ENCODE measurements at regions not wholly inside any gene's neighbourhood (a gene's known extent, or its start where the extent isn't known, plus 50 kb on each side); places are given as distances from the start of the nearest gene placed in this dataset.

DNA sequence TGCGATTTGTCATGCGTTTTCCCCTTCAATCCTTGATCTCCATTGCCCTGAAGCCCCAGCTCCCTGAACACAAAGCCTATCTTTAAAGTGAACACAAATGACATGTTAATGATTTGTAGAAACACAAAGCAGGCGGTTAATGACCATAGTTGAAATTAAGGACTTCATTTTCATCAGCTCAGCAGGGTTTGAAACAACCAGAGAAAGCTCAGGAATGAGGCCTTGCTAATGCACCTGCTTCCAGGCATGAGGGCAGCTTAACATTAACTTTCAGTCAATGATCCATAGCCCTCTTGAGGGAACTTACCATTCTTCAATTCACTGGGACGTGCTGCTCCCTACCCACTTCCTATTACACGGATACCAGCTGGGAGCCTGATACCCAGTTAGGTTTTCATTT, 427.2 kb upstream of the CBLB start:
- no peaks in the 10 kb centered on the region for H3K4me1 Mint-ChIP-seq (ENCODE audit: unreplicated experiment)
- no peaks in the 10 kb centered on the region for H3K9me3 Mint-ChIP-seq (ENCODE audit: unreplicated experiment)
- TF ChIP-seq, protein P1, sequence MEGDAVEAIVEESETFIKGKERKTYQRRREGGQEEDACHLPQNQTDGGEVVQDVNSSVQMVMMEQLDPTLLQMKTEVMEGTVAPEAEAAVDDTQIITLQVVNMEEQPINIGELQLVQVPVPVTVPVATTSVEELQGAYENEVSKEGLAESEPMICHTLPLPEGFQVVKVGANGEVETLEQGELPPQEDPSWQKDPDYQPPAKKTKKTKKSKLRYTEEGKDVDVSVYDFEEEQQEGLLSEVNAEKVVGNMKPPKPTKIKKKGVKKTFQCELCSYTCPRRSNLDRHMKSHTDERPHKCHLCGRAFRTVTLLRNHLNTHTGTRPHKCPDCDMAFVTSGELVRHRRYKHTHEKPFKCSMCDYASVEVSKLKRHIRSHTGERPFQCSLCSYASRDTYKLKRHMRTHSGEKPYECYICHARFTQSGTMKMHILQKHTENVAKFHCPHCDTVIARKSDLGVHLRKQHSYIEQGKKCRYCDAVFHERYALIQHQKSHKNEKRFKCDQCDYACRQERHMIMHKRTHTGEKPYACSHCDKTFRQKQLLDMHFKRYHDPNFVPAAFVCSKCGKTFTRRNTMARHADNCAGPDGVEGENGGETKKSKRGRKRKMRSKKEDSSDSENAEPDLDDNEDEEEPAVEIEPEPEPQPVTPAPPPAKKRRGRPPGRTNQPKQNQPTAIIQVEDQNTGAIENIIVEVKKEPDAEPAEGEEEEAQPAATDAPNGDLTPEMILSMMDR (IDR thresholded peaks at IDR 0.05; ENCODE audit: unreplicated experiment), result no peak
- H3K36me3 Mint-ChIP-seq (ENCODE audit: low read depth, unreplicated experiment), result no peaks in the 10 kb centered on the region
- no peak for DNase-seq (ENCODE audit: low spot score)
- H3K4me3 Mint-ChIP-seq (ENCODE audit: unreplicated experiment), result no peak overlapping the region
- no peak overlapping the region for H3K27ac Mint-ChIP-seq (ENCODE audit: unreplicated experiment)
- peaks cover 2% of the 10 kb centered on the region for H3K27me3 Mint-ChIP-seq (ENCODE audit: unreplicated experiment)

DNA sequence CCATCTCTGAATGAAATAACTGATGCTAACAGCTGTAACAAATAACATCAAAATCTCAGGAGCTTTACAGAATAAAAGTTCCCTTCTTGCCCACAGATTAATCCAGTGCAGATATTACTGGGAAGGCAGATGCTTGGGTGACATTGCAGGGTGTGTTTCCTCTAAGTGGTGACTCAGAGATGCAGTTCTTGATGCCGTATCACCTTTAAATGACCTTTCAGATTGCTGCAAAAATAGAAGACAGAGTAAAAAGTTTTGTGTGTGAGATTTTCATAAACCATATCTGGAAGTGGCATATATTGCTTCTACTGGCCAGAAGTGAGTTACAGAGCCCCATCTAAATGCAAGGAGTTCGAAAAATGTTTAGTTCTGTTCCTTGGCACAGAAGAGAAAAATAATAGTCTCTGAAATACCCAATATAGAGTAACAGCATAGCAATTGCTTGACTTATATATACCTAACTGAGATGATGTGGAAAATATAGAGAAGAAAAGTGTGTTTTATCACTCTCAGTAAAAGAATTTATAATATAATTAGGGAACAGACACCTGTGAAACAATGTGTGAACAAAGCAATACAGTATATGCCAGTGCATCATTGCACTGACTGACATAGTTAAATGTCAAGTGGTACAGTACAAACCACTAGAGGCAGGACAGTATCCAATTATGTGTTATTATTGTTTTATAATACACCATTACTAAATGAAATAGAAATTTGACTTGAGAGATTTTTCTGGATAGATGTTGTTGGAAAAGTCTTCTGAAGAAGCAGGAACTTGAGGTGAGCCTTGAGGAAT, 430.7 kb upstream of the CBLB start:
- no peak for DNase-seq (ENCODE audit: low spot score)
- TF ChIP-seq, protein P1 (IDR thresholded peaks at IDR 0.05; ENCODE audit: unreplicated experiment), result no peak
- no peaks in the 10 kb centered on the region for H3K36me3 Mint-ChIP-seq (ENCODE audit: low read depth, unreplicated experiment)
- H3K4me3 Mint-ChIP-seq (ENCODE audit: unreplicated experiment), result no peak overlapping the region
- no peak overlapping the region for H3K27ac Mint-ChIP-seq (ENCODE audit: unreplicated experiment)
- H3K4me1 Mint-ChIP-seq (ENCODE audit: unreplicated experiment), result no peaks in the 10 kb centered on the region
- no peaks in the 10 kb centered on the region for H3K9me3 Mint-ChIP-seq (ENCODE audit: unreplicated experiment)
- peaks cover 2% of the 10 kb centered on the region for H3K27me3 Mint-ChIP-seq (ENCODE audit: unreplicated experiment)

DNA sequence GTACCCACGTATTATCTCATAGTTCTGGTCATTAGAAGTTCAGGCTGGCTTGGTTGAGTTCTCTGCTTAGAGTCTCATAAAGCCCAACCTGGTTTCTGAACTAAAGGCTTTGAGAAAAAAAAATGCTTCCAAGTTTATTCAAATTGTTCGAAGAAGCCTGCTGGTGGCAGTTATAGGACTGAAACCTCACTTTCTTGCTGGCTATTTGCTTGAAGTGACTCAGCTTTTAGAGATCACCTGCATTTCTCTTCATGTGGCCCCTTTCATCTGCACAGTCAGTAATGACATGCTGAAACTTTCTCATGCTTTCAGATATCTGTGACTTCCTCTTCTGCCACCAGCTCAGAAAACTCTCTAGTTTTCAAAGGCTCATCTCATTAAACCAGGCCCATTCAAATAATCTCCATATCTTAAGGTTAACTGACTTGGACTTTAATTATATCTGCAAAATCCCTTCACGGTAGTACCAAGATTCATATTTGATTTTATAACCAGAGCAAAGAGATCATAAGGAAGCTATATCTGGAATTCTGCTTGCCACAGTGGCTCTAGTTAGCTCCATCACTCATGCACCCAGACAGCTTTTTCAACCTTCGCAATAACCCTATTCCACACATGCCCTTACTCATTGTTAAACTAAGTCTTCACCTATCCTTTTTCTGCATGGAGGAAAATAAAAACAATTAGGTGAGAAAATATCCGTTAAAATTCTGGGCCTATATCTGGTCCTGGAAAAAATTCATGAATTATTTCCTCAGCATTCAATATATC, 433.8 kb upstream of the CBLB start:
- Mint-ChIP-seq H3K4me3 (ENCODE audit: unreplicated experiment) (no peak overlapping the region), H3K27me3 (ENCODE audit: unreplicated experiment) (peaks cover 2% of the 10 kb centered on the region), H3K36me3 (ENCODE audit: low read depth, unreplicated experiment) (no peaks in the 10 kb centered on the region), H3K4me1 (ENCODE audit: unreplicated experiment) (no peaks in the 10 kb centered on the region), H3K9me3 (ENCODE audit: unreplicated experiment) (no peaks in the 10 kb centered on the region), H3K27ac (ENCODE audit: unreplicated experiment) (no peak overlapping the region)
- no peak for DNase-seq (ENCODE audit: low spot score)
- TF ChIP-seq, protein P1 (IDR thresholded peaks at IDR 0.05; ENCODE audit: unreplicated experiment), result no peak

DNA sequence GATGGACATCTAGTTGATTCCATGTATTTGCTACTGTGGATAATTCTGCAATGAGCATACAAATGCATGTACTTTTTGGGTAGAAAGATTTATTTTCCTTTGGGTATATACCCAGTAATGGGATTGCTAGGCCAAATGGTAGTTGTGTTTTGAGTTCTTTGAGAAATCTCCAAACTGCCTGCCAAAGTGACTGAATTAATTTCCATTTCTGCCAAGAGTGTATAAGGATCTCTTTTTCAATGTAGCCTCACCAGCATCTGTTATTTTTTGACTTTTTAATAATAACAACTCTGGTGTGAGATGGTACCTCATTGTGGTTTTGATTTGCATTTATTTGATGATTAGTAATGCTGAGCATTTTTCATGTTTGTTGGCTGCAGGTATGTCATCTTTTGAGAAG, 435.0 kb upstream of the CBLB start:
- no peaks in the 10 kb centered on the region for H3K36me3 Mint-ChIP-seq (ENCODE audit: low read depth, unreplicated experiment)
- TF ChIP-seq, protein P1 (IDR thresholded peaks at IDR 0.05; ENCODE audit: unreplicated experiment), result no peak
- no peak for DNase-seq (ENCODE audit: low spot score)
- H3K4me1 Mint-ChIP-seq (ENCODE audit: unreplicated experiment), result no peaks in the 10 kb centered on the region
- no peaks in the 10 kb centered on the region for H3K9me3 Mint-ChIP-seq (ENCODE audit: unreplicated experiment)
- no peak overlapping the region for H3K4me3 Mint-ChIP-seq (ENCODE audit: unreplicated experiment)
- no peaks in the 10 kb centered on the region for H3K27me3 Mint-ChIP-seq (ENCODE audit: unreplicated experiment)
- H3K27ac Mint-ChIP-seq (ENCODE audit: unreplicated experiment), result no peak overlapping the region

DNA sequence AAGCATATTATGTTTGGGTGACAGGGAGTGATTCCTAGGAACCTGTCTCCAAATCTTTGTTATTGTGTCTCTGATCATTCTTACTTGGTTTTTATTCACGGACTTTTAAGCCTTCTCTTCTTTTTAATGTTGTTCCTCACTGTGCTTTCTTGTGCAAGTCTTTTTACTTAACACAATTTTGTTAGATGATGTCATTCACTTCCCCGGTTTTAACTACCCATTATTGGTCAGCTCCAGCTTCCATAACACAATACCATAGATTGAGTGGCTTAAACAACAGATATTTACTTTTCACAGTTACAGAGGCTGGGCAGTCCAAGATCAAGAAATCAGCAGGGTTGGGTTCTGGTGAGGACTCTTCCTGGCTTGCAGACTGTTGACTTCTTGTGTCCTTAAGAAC, 436.3 kb upstream of the CBLB start:
- H3K4me3 Mint-ChIP-seq (ENCODE audit: unreplicated experiment), result no peak overlapping the region
- TF ChIP-seq, protein P1 (IDR thresholded peaks at IDR 0.05; ENCODE audit: unreplicated experiment), result no peak
- H3K27me3 Mint-ChIP-seq (ENCODE audit: unreplicated experiment), result no peaks in the 10 kb centered on the region

More for the DNA sequence above, 436.3 kb upstream of the CBLB start:
- H3K27ac Mint-ChIP-seq (ENCODE audit: unreplicated experiment), result no peak overlapping the region
- H3K36me3 Mint-ChIP-seq (ENCODE audit: low read depth, unreplicated experiment), result no peaks in the 10 kb centered on the region
- H3K4me1 Mint-ChIP-seq (ENCODE audit: unreplicated experiment), result no peaks in the 10 kb centered on the region
- no peaks in the 10 kb centered on the region for H3K9me3 Mint-ChIP-seq (ENCODE audit: unreplicated experiment)
- no peak for DNase-seq (ENCODE audit: low spot score)

Measured in endothelial cell (in vitro differentiated cells).